ENCODE measurements at regions not wholly inside any gene's neighbourhood (a gene's known extent, or its start where the extent isn't known, plus 50 kb on each side); places are given as distances from the start of the nearest gene placed in this dataset.

DNA sequence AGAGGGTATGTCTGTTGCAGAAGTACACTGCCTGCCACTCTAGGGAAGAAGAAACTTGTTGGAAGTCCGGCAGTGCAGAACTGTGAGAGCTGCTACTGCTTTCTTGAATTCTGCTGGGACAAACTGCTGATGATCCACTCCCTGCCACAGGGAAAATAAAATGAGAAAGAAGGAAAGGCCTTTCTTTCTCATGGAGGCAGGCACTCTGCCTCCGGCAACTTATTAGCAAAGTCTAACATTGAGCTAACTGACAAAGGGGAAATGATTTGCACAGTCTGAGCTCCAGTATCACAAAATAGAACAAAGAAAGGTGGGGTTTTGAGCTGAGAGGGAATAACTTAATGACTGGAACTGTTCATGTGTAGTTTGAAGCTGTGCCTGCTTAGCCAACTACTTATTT, 134.6 kb downstream of the AASDHPPT start:
- TF ChIP-seq, protein P1, sequence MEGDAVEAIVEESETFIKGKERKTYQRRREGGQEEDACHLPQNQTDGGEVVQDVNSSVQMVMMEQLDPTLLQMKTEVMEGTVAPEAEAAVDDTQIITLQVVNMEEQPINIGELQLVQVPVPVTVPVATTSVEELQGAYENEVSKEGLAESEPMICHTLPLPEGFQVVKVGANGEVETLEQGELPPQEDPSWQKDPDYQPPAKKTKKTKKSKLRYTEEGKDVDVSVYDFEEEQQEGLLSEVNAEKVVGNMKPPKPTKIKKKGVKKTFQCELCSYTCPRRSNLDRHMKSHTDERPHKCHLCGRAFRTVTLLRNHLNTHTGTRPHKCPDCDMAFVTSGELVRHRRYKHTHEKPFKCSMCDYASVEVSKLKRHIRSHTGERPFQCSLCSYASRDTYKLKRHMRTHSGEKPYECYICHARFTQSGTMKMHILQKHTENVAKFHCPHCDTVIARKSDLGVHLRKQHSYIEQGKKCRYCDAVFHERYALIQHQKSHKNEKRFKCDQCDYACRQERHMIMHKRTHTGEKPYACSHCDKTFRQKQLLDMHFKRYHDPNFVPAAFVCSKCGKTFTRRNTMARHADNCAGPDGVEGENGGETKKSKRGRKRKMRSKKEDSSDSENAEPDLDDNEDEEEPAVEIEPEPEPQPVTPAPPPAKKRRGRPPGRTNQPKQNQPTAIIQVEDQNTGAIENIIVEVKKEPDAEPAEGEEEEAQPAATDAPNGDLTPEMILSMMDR (conservative IDR thresholded peaks at IDR 0.05; ENCODE audit: low read depth, low read length): no peak
- TF ChIP-seq EZH2 (IDR thresholded peaks at IDR 0.05; ENCODE audit: borderline replicate concordance, low read depth, low read length, poor library complexity, severe bottlenecking): no peak

Data from A673 (cell line).